ENCODE measurements at regions not wholly inside any gene's neighbourhood (a gene's known extent, or its start where the extent isn't known, plus 50 kb on each side); places are given as distances from the start of the nearest gene placed in this dataset.

- ATAC-seq (ENCODE audit: low FRiP score): no peak
- no peak for TF ChIP-seq CTCF (IDR thresholded peaks at IDR 0.05)
- no peak for DNase-seq (ENCODE audit: low spot score)
Observed at GRCh38 chr20:11060423-11061185, 386.8 kb upstream of the JAG1 start.

GRCh38 chr20:11063444-11063843 lies 389.6 kb upstream of the JAG1 start:
- TF ChIP-seq CTCF (IDR thresholded peaks at IDR 0.05): no peak
- DNase-seq (ENCODE audit: low spot score) (no peak), ATAC-seq (ENCODE audit: low FRiP score) (no peak)

- ATAC-seq (ENCODE audit: low FRiP score) (no peak), DNase-seq (ENCODE audit: low spot score) (no peak)
- TF ChIP-seq CTCF (IDR thresholded peaks at IDR 0.05): no peak
Observed at GRCh38 chr20:11064946-11065345, 391.1 kb upstream of the JAG1 start.

- TF ChIP-seq CTCF (IDR thresholded peaks at IDR 0.05): no peak
- ATAC-seq (ENCODE audit: low FRiP score): no peak
- DNase-seq (ENCODE audit: low spot score): no peak
Observed at GRCh38 chr20:11067359-11067758, 393.6 kb upstream of the JAG1 start.

- no peak for TF ChIP-seq CTCF (IDR thresholded peaks at IDR 0.05)
- no peak for DNase-seq (ENCODE audit: low spot score)
- no peak for ATAC-seq (ENCODE audit: low FRiP score)
Observed at GRCh38 chr20:11072982-11073381, 399.2 kb upstream of the JAG1 start.

- DNase-seq (ENCODE audit: low spot score) (no peak), ATAC-seq (ENCODE audit: low FRiP score) (no peak)
- TF ChIP-seq CTCF (IDR thresholded peaks at IDR 0.05): no peak
Observed at GRCh38 chr20:11076434-11077105, 402.8 kb upstream of the JAG1 start.

- DNase-seq (ENCODE audit: low spot score): no peak
- no peak for ATAC-seq (ENCODE audit: low FRiP score)
- TF ChIP-seq CTCF (IDR thresholded peaks at IDR 0.05): no peak
Observed at GRCh38 chr20:11077226-11077625, 403.4 kb upstream of the JAG1 start.

Measured in omental fat pad (tissue), 3 donors.